IMR-90 (cell line): ENCODE measurements at regions not wholly inside any gene's neighbourhood (a gene's known extent, or its start where the extent isn't known, plus 50 kb on each side); places are given as distances from the start of the nearest gene placed in this dataset.

Experiments used
- ATAC-seq: fragments of 200-7000 bp; cut with Tn5 transposase; 2 replicates; pipeline ENCODE4 v1.9.1; 2020; ENCODE audit warnings: low read depth, mild to moderate bottlenecking, moderate library complexity
- BruUV-seq: library from RNA; stranded (reverse); fragments of 400-500 nt; replicated peaks from 2 replicates; lab custom pipeline; 2021; lab: Mats Ljungman, UMichigan
- CTCF ChIA-PET: fragments of 300-600 bp; formaldehyde crosslinking; extraction: SDS; loops from one replicate; lab custom pipeline; 2021; ENCODE audit warnings: antibody characterized with exemption; lab: Yijun Ruan, JAX
- POLR2A ChIA-PET: fragments of 300-600 bp; sonication (Branson Sonifier 250); formaldehyde crosslinking; loops from one replicate; lab custom pipeline; 2022; ENCODE audit warnings: antibody characterized with exemption; ENCODE audit not compliant: unreplicated experiment; lab: Charles Lee
- DNase-seq: peaks from one replicate; pipeline ENCODE4 v3.0.0; 2013
- H2AFZ ChIP-seq: replicated peaks from 2 replicates; pipeline ENCODE3; 2013; ENCODE audit warnings: low read length, mild to moderate bottlenecking; ENCODE audit not compliant: poor library complexity
- H2AK5ac ChIP-seq: 2 replicates; pipeline ENCODE4 v1.6.1; 2013; ENCODE audit warnings: low read depth, low read length, inconsistent platforms
- H2AK9ac ChIP-seq: replicated peaks from 2 replicates; pipeline ENCODE3; 2013; ENCODE audit warnings: mild to moderate bottlenecking, low read depth, low read length, moderate library complexity; ENCODE audit not compliant: poor library complexity
- H2BK120ac ChIP-seq: 2 replicates; pipeline ENCODE4 v1.6.1; 2013; ENCODE audit warnings: low read depth, low read length, inconsistent platforms
- H2BK15ac ChIP-seq: 3 replicates; pipeline ENCODE4 v1.6.1; 2013; ENCODE audit warnings: low read depth, low read length, inconsistent platforms
- H2BK20ac ChIP-seq: 2 replicates; pipeline ENCODE4 v1.6.1; 2013; ENCODE audit warnings: low read depth, mild to moderate bottlenecking, inconsistent platforms, low read length, moderate library complexity
- H2BK5ac ChIP-seq: 2 replicates; pipeline ENCODE4 v1.6.1; 2013; ENCODE audit warnings: mild to moderate bottlenecking, low read depth, low read length, inconsistent platforms; ENCODE audit not compliant: poor library complexity, severe bottlenecking
- H3K14ac ChIP-seq: replicated peaks from 2 replicates; pipeline ENCODE4 v1.6.1; 2013; ENCODE audit warnings: low read depth, low read length, inconsistent platforms
- H3K18ac ChIP-seq: 2 replicates; pipeline ENCODE4 v1.6.1; 2013; ENCODE audit warnings: low read depth, low read length, control low read depth
- H3K23ac ChIP-seq: 2 replicates; pipeline ENCODE4 v1.6.1; 2013; ENCODE audit warnings: low read depth, low read length, inconsistent platforms
- H3K27ac ChIP-seq: 2 replicates; pipeline ENCODE4 v1.5.1; 2013; ENCODE audit warnings: mild to moderate bottlenecking, control low read depth, low read length; ENCODE audit not compliant: insufficient read depth
- H3K27me3 ChIP-seq: 2 replicates; pipeline ENCODE4 v1.6.1; 2013; ENCODE audit warnings: low read length; ENCODE audit not compliant: control insufficient read depth, insufficient read depth
- H3K36me3 ChIP-seq: 2 replicates; pipeline ENCODE4 v1.6.1; 2013; ENCODE audit warnings: low read length, mixed read lengths; ENCODE audit not compliant: control insufficient read depth, insufficient read depth
- H3K4ac ChIP-seq: 2 replicates; pipeline ENCODE4 v1.6.1; 2013; ENCODE audit warnings: low read depth, low read length, inconsistent platforms
- H3K4me1 ChIP-seq: 2 replicates; pipeline ENCODE4 v1.6.1; 2013; ENCODE audit warnings: low read length, mixed read lengths; ENCODE audit not compliant: control insufficient read depth, insufficient read depth
- H3K4me2 ChIP-seq: 2 replicates; pipeline ENCODE4 v1.6.1; 2013; ENCODE audit warnings: low read depth, mild to moderate bottlenecking, control low read depth, low read length, moderate library complexity
- H3K4me3 ChIP-seq: 2 replicates; pipeline ENCODE4 v1.5.1; 2013; ENCODE audit warnings: low read depth, mild to moderate bottlenecking, control low read depth, low read length, moderate library complexity; ENCODE audit not compliant: insufficient read depth
- H3K56ac ChIP-seq: 2 replicates; pipeline ENCODE4 v1.6.1; 2013; ENCODE audit warnings: low read length, inconsistent platforms; ENCODE audit not compliant: insufficient read depth; ENCODE audit errors: extremely low read depth
- H3K79me1 ChIP-seq, 2 experiments: 2 replicates each; pipeline ENCODE4 v1.6.1; 2013; ENCODE audit warnings: low read length in 2 of 2, inconsistent platforms in 1 of 2, low read depth in 1 of 2
- H3K9ac ChIP-seq: 2 replicates; pipeline ENCODE4 v1.6.1; 2013; ENCODE audit warnings: low read depth, low read length, control low read depth
- H3K9me1 ChIP-seq: 2 replicates; pipeline ENCODE4 v1.6.1; 2013; ENCODE audit warnings: low read length, inconsistent platforms; ENCODE audit not compliant: insufficient read depth
- H3K9me3 ChIP-seq: 2 replicates; pipeline ENCODE4 v1.6.1; 2013; ENCODE audit warnings: low read length; ENCODE audit not compliant: control insufficient read depth, insufficient read depth
- H4K20me1 ChIP-seq: 2 replicates; pipeline ENCODE4 v1.6.1; 2013; ENCODE audit warnings: low read length, inconsistent platforms; ENCODE audit not compliant: insufficient read depth
- H4K5ac ChIP-seq: 2 replicates; pipeline ENCODE4 v1.6.1; 2013; ENCODE audit warnings: mild to moderate bottlenecking, low read depth, low read length, control low read depth
- H4K8ac ChIP-seq, 2 experiments: 2 replicates each; pipeline ENCODE4 v1.6.1; 2013; ENCODE audit warnings: low read depth in 2 of 2, low read length in 2 of 2, control low read depth in 1 of 2, inconsistent platforms in 1 of 2
- H4K91ac ChIP-seq: 2 replicates; pipeline ENCODE4 v1.6.1; 2013; ENCODE audit warnings: low read depth, low read length, inconsistent platforms; ENCODE audit not compliant: insufficient read depth
- BHLHE40 ChIP-seq: fragments of 150-350 bp; IDR thresholded peaks from 2 replicates; pipeline ENCODE4 v1.6.1; 2016; ENCODE audit warnings: mild to moderate bottlenecking, low read depth, low read length
- CEBPB ChIP-seq: IDR thresholded peaks from 2 replicates; pipeline ENCODE4 v1.6.1; 2012; ENCODE audit warnings: low read depth, low read length, improper control_type of control experiment
- CTCF ChIP-seq: conservative IDR thresholded peaks from 2 replicates; pipeline ENCODE4 v1.5.1; 2012; ENCODE audit warnings: mild to moderate bottlenecking, low read depth, low read length, improper control_type of control experiment
- ELK1 ChIP-seq: fragments of 150-350 bp; IDR thresholded peaks from 2 replicates; pipeline ENCODE4 v1.6.1; 2016; ENCODE audit warnings: low read depth, mild to moderate bottlenecking, low read length, moderate library complexity, borderline replicate concordance
- FOS ChIP-seq: fragments of 150-350 bp; IDR thresholded peaks from 2 replicates; pipeline ENCODE4 v1.6.1; 2016; ENCODE audit warnings: low read depth, low read length
- MAFK ChIP-seq: IDR thresholded peaks from 2 replicates; pipeline ENCODE4 v1.6.1; 2012; ENCODE audit warnings: low read depth, low read length, improper control_type of control experiment
- MAZ ChIP-seq: IDR thresholded peaks from 2 replicates; pipeline ENCODE4 v1.6.1; 2012; ENCODE audit warnings: low read depth, mild to moderate bottlenecking, low read length, improper control_type of control experiment, moderate library complexity, borderline replicate concordance
- MXI1 ChIP-seq: IDR thresholded peaks from 2 replicates; pipeline ENCODE4 v1.6.1; 2012; ENCODE audit warnings: low read depth, mild to moderate bottlenecking, low read length, moderate library complexity, borderline replicate concordance
- NFE2L2 ChIP-seq: fragments of 150-350 bp; IDR thresholded peaks from 2 replicates; pipeline ENCODE4 v1.6.1; 2016; ENCODE audit warnings: low read depth, mild to moderate bottlenecking, low read length
- POLR2A ChIP-seq: IDR thresholded peaks from 2 replicates; pipeline ENCODE4 v1.6.1; 2012; ENCODE audit warnings: mild to moderate bottlenecking, low read depth, low read length
- RAD21 ChIP-seq: IDR thresholded peaks from 2 replicates; pipeline ENCODE4 v1.6.1; 2012; ENCODE audit warnings: low read length, improper control_type of control experiment
- RCOR1 ChIP-seq: IDR thresholded peaks from 2 replicates; pipeline ENCODE4 v1.6.1; 2012; ENCODE audit warnings: mild to moderate bottlenecking, low read length, improper control_type of control experiment; ENCODE audit not compliant: insufficient replicate concordance
- RFX5 ChIP-seq: IDR thresholded peaks from 2 replicates; pipeline ENCODE4 v1.8.0; 2012; ENCODE audit warnings: low read depth, mild to moderate bottlenecking, low read length, moderate library complexity
- SMC3 ChIP-seq: fragments of 150-350 bp; IDR thresholded peaks from 2 replicates; pipeline ENCODE4 v1.6.1; 2016; ENCODE audit warnings: low read depth, mild to moderate bottlenecking, antibody characterized with exemption, low read length, moderate library complexity
- WGBS, 2 experiments: methylation state at CpG; one replicate each; pipeline versions ENCODE4 v1.1.5 to v1.1.7; 2013; ENCODE audit warnings: missing lambda C conversion rate in 2 of 2; ENCODE audit not compliant: insufficient read length in 1 of 2; ENCODE audit errors: extremely low coverage in 2 of 2; 5-methylcytosine and 5-hydroxymethylcytosine counted together
- dilution Hi-C: fragments of 300-500 bp; cut with HindIII; formaldehyde crosslinking; loops from one replicate; pipeline ENCODE4 v1.14.3; 2018; ENCODE audit warnings: low sequenced_read_pairs; ENCODE audit not compliant: unreplicated experiment
- in situ Hi-C: fragments of 300-500 bp; cut with MboI; formaldehyde crosslinking; loops from 3 replicates; pipeline ENCODE4 v1.14.3; 2019; ENCODE audit warnings: low sequenced_read_pairs, inconsistent platforms, mixed read lengths
- intact Hi-C: fragments of 100-400 bp; cut with micrococcal nuclease; formaldehyde crosslinking; loops from 2 replicates; pipeline ENCODE4 v1.10.0; 2022
- TF ChIP-seq, protein P1 (sequence below): fragments of 150-350 bp; IDR thresholded peaks from 2 replicates; pipeline ENCODE4 v1.6.1; 2017; ENCODE audit warnings: mild to moderate bottlenecking, antibody characterized with exemption, low read length, low read depth

- no peaks in the 10 kb centered on the region for H3K27me3 ChIP-seq
- H3K14ac ChIP-seq = no peak overlapping the region
- no peak overlapping the region for H2AFZ ChIP-seq
- H3K79me1 ChIP-seq = no peaks in the 10 kb centered on the region
- ChIA-PET POLR2A (no interaction called here), CTCF (no interaction called here)
- dilution Hi-C loops (no loop called here), intact Hi-C loops (no loop called here), in situ Hi-C loops (no loop called here)
- no peak overlapping the region for H3K4ac ChIP-seq
- TF ChIP-seq MAFK (no peak), RCOR1 (no peak), NFE2L2 (no peak), POLR2A (no peak), SMC3 (no peak), ELK1 (no peak), CEBPB (no peak; the same call in 1 of the 2 replicates), MXI1 (no peak), MAZ (no peak), CTCF (no peak), RAD21 (no peak), BHLHE40 (no peak), FOS (no peak), RFX5 (no peak)
- TF ChIP-seq, protein P1, sequence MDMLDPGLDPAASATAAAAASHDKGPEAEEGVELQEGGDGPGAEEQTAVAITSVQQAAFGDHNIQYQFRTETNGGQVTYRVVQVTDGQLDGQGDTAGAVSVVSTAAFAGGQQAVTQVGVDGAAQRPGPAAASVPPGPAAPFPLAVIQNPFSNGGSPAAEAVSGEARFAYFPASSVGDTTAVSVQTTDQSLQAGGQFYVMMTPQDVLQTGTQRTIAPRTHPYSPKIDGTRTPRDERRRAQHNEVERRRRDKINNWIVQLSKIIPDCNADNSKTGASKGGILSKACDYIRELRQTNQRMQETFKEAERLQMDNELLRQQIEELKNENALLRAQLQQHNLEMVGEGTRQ = no peak
- H4K20me1 ChIP-seq = no peaks in the 10 kb centered on the region
- H2AK5ac ChIP-seq = no peak overlapping the region
- no peaks in the 10 kb centered on the region for H3K36me3 ChIP-seq
- H3K9me3 ChIP-seq = no peaks in the 10 kb centered on the region
- no peak overlapping the region for H2BK15ac ChIP-seq
- H2AK9ac ChIP-seq = no peak overlapping the region
- no peak overlapping the region for H4K91ac ChIP-seq
- H3K4me1 ChIP-seq = peaks cover 4% of the 10 kb centered on the region
- no peak overlapping the region for H2BK120ac ChIP-seq
- WGBS, 2 experiments = no CpG with 5 or more reads among the region's 4 CpGs
- BruUV-seq = no TSS peak
- no peak overlapping the region for H3K9ac ChIP-seq
- no peak overlapping the region for H3K23ac ChIP-seq
- ATAC-seq (peak; percentile 79), DNase-seq (peak; percentile 78)
- H2BK5ac ChIP-seq = no peak overlapping the region
- no peaks in the 10 kb centered on the region for H3K9me1 ChIP-seq
- H2BK20ac ChIP-seq = no peak overlapping the region
- H3K56ac ChIP-seq = no peak overlapping the region
- H3K18ac ChIP-seq = no peak overlapping the region
- peak overlapping the region; percentile 71 for H3K4me2 ChIP-seq
- no peak overlapping the region for H4K8ac ChIP-seq
- no peak overlapping the region for H3K27ac ChIP-seq
- no peak overlapping the region for H3K4me3 ChIP-seq
- H4K5ac ChIP-seq = no peak overlapping the region
Measured at GRCh38 chr4:126071346-126072333, 756.9 kb downstream of the FAT4 start.
